Neural cell (in vitro differentiated cells): ENCODE measurements at regions not wholly inside any gene's neighbourhood (a gene's known extent, or its start where the extent isn't known, plus 50 kb on each side); places are given as distances from the start of the nearest gene placed in this dataset.

Source experiments
- H2AFZ ChIP-seq: fragments of 200-600, 300-800 bp; sonication (generic), shearing (Covaris generic); 2 replicates; pipeline ENCODE4 v1.6.0; 2014; ENCODE audit warnings: low read depth, mild to moderate bottlenecking, antibody characterized with exemption, low read length, moderate library complexity
- H3F3A ChIP-seq: fragments of 200-600 bp; shearing (Covaris generic); 2 replicates; pipeline ENCODE4 v1.6.1; 2016; ENCODE audit warnings: mild to moderate bottlenecking, moderate library complexity, mixed read lengths, antibody characterized with exemption, low read length; ENCODE audit not compliant: insufficient read depth, poor library complexity, severe bottlenecking
- H3K27ac ChIP-seq: fragments of 200-600, 300-800 bp; sonication (generic), shearing (Covaris generic); 2 replicates; pipeline ENCODE4 v1.5.1; 2014; ENCODE audit warnings: mild to moderate bottlenecking, low read length, moderate library complexity
- H3K27me3 ChIP-seq: fragments of 300-800, 200-600 bp; sonication (generic), shearing (Covaris generic); 2 replicates; pipeline ENCODE4 v1.6.0; 2014; ENCODE audit warnings: mild to moderate bottlenecking, low read depth, low read length, moderate library complexity; ENCODE audit not compliant: insufficient read depth
- H3K36me3 ChIP-seq: fragments of 300-800, 200-600 bp; sonication (generic), shearing (Covaris generic); 2 replicates; pipeline ENCODE4 v1.5.1; 2014; ENCODE audit warnings: mild to moderate bottlenecking, antibody characterized with exemption, low read length, moderate library complexity; ENCODE audit not compliant: insufficient read depth
- H3K4me2 ChIP-seq: fragments of 300-800, 200-600 bp; sonication (generic), shearing (Covaris generic); 2 replicates; pipeline ENCODE4 v1.6.0; 2014; ENCODE audit warnings: mild to moderate bottlenecking, low read length
- H3K4me3 ChIP-seq: fragments of 300-800, 200-600 bp; sonication (generic), shearing (Covaris generic); 2 replicates; pipeline ENCODE4 v1.5.1; 2014; ENCODE audit warnings: mild to moderate bottlenecking, low read length, moderate library complexity
- H3K79me2 ChIP-seq: fragments of 200-600 bp; shearing (Covaris generic); replicated peaks from 2 replicates; pipeline ENCODE4 v1.6.0; 2014; ENCODE audit warnings: mild to moderate bottlenecking, low read length, moderate library complexity; ENCODE audit not compliant: insufficient read depth
- H3K9ac ChIP-seq: fragments of 300-800, 200-600 bp; sonication (generic), shearing (Covaris generic); 2 replicates; pipeline ENCODE4 v1.6.1; 2016; ENCODE audit warnings: mild to moderate bottlenecking, low read length, mixed read lengths
- H3K9me2 ChIP-seq: fragments of 200-600 bp; shearing (Covaris generic); 2 replicates; pipeline ENCODE4 v1.6.1; 2016; ENCODE audit warnings: mild to moderate bottlenecking, low read length, mixed read lengths; ENCODE audit not compliant: insufficient read depth
- H3K9me3 ChIP-seq: fragments of 200-600, 300-800 bp; sonication (generic), shearing (Covaris generic); 2 replicates; pipeline ENCODE4 v1.6.1; 2016; ENCODE audit warnings: mild to moderate bottlenecking, mixed run types, low read length, moderate library complexity, mixed read lengths
- H4K20me1 ChIP-seq: fragments of 200-600 bp; shearing (Covaris generic); 2 replicates; pipeline ENCODE4 v1.6.1; 2016; ENCODE audit warnings: mild to moderate bottlenecking, mixed run types; ENCODE audit not compliant: insufficient read depth
- CTCF ChIP-seq: fragments of 450-650 bp; IDR thresholded peaks from 2 replicates; pipeline ENCODE4 v1.5.1; 2014; ENCODE audit warnings: antibody characterized with exemption, mild to moderate bottlenecking, moderate library complexity; ENCODE audit not compliant: poor library complexity, severe bottlenecking
- EP300 ChIP-seq: fragments of 450-650 bp; conservative IDR thresholded peaks from 2 replicates; pipeline ENCODE4 v1.6.1; 2014; ENCODE audit warnings: antibody characterized with exemption, mild to moderate bottlenecking, moderate library complexity; ENCODE audit not compliant: poor library complexity, severe bottlenecking
- EZH2 ChIP-seq: fragments of 200-600, 300-800 bp; shearing (Covaris generic), sonication (generic); IDR thresholded peaks from 2 replicates; pipeline ENCODE4 v1.6.1; 2014; ENCODE audit warnings: antibody characterized with exemption, low read length, borderline replicate concordance, mild to moderate bottlenecking; ENCODE audit not compliant: insufficient read depth, poor library complexity, severe bottlenecking
- MXI1 ChIP-seq: fragments of 450-650 bp; conservative IDR thresholded peaks from 2 replicates; pipeline ENCODE4 v1.6.1; 2014; ENCODE audit warnings: antibody characterized with exemption, mild to moderate bottlenecking; ENCODE audit not compliant: poor library complexity, severe bottlenecking
- POLR2AphosphoS5 ChIP-seq: IDR thresholded peaks from 2 replicates; pipeline ENCODE4 v1.6.1; 2012
- RAD21 ChIP-seq: fragments of 450-650 bp; conservative IDR thresholded peaks from 2 replicates; pipeline ENCODE4 v1.6.1; 2014; ENCODE audit warnings: antibody characterized with exemption, mild to moderate bottlenecking, moderate library complexity
- SMC3 ChIP-seq: fragments of 450-650 bp; conservative IDR thresholded peaks from 2 replicates; pipeline ENCODE4 v1.6.1; 2014; ENCODE audit warnings: antibody characterized with exemption, mild to moderate bottlenecking, moderate library complexity; ENCODE audit not compliant: poor library complexity
- TAF1 ChIP-seq: IDR thresholded peaks from 2 replicates; pipeline ENCODE4 v1.6.1; 2012; ENCODE audit warnings: low read depth
- TF ChIP-seq, protein P1 (sequence below): IDR thresholded peaks from 2 replicates; pipeline ENCODE4 v1.6.1; 2012; ENCODE audit warnings: borderline replicate concordance

DNA sequence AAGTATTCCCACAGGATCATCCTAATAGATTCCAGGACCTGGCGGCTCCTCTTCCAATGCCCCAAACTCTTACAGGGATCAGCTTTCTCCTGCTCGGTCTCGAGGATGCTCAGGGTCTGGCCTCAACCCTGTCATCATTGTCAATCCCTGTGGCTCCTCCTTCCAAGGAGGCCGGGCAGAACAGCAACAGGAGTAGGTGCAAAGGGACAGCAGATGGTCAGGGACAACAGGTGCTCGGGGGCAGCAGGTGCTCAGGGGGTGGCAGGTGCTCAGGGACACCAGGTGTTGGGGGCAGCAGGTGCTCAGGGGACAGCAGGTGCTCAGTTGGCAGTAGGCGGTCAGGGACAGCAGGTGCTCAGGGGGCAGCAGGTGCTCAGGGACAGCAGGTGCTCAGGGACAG, 84.8 kb downstream of the TTLL2 start:
- Histone ChIP-seq H3K36me3 (no peaks in the 10 kb centered on the region), H4K20me1 (no peaks in the 10 kb centered on the region), H3K9ac (no peak overlapping the region), H2AFZ (no peak overlapping the region), H3K4me2 (no peak overlapping the region), H3K4me3 (no peak overlapping the region), H3K27ac (no peak overlapping the region), H3K27me3 (no peaks in the 10 kb centered on the region), H3K79me2 (no peaks in the 10 kb centered on the region), H3K9me2 (no peaks in the 10 kb centered on the region), H3F3A (no peaks in the 10 kb centered on the region), H3K9me3 (no peaks in the 10 kb centered on the region)
- TF ChIP-seq EZH2 (no peak), POLR2AphosphoS5 (no peak), MXI1 (no peak), EP300 (no peak), SMC3 (no peak), RAD21 (no peak), TAF1 (no peak), CTCF (no peak)
- TF ChIP-seq, protein P1, sequence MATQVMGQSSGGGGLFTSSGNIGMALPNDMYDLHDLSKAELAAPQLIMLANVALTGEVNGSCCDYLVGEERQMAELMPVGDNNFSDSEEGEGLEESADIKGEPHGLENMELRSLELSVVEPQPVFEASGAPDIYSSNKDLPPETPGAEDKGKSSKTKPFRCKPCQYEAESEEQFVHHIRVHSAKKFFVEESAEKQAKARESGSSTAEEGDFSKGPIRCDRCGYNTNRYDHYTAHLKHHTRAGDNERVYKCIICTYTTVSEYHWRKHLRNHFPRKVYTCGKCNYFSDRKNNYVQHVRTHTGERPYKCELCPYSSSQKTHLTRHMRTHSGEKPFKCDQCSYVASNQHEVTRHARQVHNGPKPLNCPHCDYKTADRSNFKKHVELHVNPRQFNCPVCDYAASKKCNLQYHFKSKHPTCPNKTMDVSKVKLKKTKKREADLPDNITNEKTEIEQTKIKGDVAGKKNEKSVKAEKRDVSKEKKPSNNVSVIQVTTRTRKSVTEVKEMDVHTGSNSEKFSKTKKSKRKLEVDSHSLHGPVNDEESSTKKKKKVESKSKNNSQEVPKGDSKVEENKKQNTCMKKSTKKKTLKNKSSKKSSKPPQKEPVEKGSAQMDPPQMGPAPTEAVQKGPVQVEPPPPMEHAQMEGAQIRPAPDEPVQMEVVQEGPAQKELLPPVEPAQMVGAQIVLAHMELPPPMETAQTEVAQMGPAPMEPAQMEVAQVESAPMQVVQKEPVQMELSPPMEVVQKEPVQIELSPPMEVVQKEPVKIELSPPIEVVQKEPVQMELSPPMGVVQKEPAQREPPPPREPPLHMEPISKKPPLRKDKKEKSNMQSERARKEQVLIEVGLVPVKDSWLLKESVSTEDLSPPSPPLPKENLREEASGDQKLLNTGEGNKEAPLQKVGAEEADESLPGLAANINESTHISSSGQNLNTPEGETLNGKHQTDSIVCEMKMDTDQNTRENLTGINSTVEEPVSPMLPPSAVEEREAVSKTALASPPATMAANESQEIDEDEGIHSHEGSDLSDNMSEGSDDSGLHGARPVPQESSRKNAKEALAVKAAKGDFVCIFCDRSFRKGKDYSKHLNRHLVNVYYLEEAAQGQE: no peak

GRCh38 chr6:167410462-167410861, 85.6 kb downstream of the TTLL2 start:
- TF ChIP-seq MXI1 (no peak), EP300 (no peak), SMC3 (no peak), RAD21 (no peak), TAF1 (no peak), CTCF (no peak)
- TF ChIP-seq, protein P1: no peak
- H3K27me3 ChIP-seq: no peaks in the 10 kb centered on the region
- no peaks in the 10 kb centered on the region for H3K9me3 ChIP-seq
- H3K4me2 ChIP-seq: no peak overlapping the region
- H3K27ac ChIP-seq: no peak overlapping the region
- no peaks in the 10 kb centered on the region for H4K20me1 ChIP-seq
- no peak overlapping the region for H2AFZ ChIP-seq
- H3F3A ChIP-seq: no peaks in the 10 kb centered on the region
- H3K79me2 ChIP-seq: no peaks in the 10 kb centered on the region
- no peak overlapping the region for H3K4me3 ChIP-seq
- no peaks in the 10 kb centered on the region for H3K9me2 ChIP-seq
- H3K9ac ChIP-seq: no peak overlapping the region
- no peaks in the 10 kb centered on the region for H3K36me3 ChIP-seq
